ENCODE measurements at regions not wholly inside any gene's neighbourhood (a gene's known extent, or its start where the extent isn't known, plus 50 kb on each side); places are given as distances from the start of the nearest gene placed in this dataset.
"Not testable (repeated sequence)": the region's sequence is repeated elsewhere in the genome, so short reads cannot be mapped to it uniquely, and the experiment has no call there.

GRCh38 chr16:26453215-26453614 lies 613.5 kb upstream of the C16orf82 start:
- Mint-ChIP-seq H3K27ac (no peak overlapping the region), H3K4me3 (no peak overlapping the region), H3K9me3 (peaks cover 0 to 7% (median 5%) of the 10 kb centered on the region in 7 donors), H3K36me3 (no peaks in the 10 kb centered on the region), H3K4me1 (no peaks in the 10 kb centered on the region), H3K27me3 (peaks cover 5 to 22% (median 15%) of the 10 kb centered on the region in 3 donors)
- ATAC-seq (ENCODE audit: low read depth in 2 of 2): no peak
- DNase-seq: no peak

- no peak for ATAC-seq (ENCODE audit: low read depth in 2 of 2)
- Mint-ChIP-seq H3K4me3 (no peak overlapping the region), H3K27me3 (peaks cover 5 to 22% (median 15%) of the 10 kb centered on the region in 3 donors), H3K36me3 (no peaks in the 10 kb centered on the region), H3K9me3 (peaks cover 0 to 7% (median 5%) of the 10 kb centered on the region in 7 donors), H3K4me1 (no peaks in the 10 kb centered on the region), H3K27ac (no peak overlapping the region)
- DNase-seq: no peak
Observed at GRCh38 chr16:26454102-26454501, 612.6 kb upstream of the C16orf82 start.

GRCh38 chr16:26456074-26456473 lies 610.7 kb upstream of the C16orf82 start:
- DNase-seq (no peak), ATAC-seq (ENCODE audit: low read depth in 2 of 2) (no peak)
- no peaks in the 10 kb centered on the region for H3K4me1 Mint-ChIP-seq
- H3K27me3 Mint-ChIP-seq: peaks cover 12 to 24% (median 22%) of the 10 kb centered on the region in 3 donors
- H3K4me3 Mint-ChIP-seq: peak overlapping the region in 2 of 8 donors; percentile 8 to 80
- peaks cover 0 to 7% (median 3%) of the 10 kb centered on the region in 7 donors for H3K9me3 Mint-ChIP-seq
- H3K36me3 Mint-ChIP-seq: no peaks in the 10 kb centered on the region
- no peak overlapping the region for H3K27ac Mint-ChIP-seq

- DNase-seq (no peak), ATAC-seq (ENCODE audit: low read depth in 2 of 2) (no peak)
- Mint-ChIP-seq H3K9me3 (peaks cover 0 to 7% (median 3%) of the 10 kb centered on the region in 7 donors), H3K4me1 (no peaks in the 10 kb centered on the region), H3K36me3 (no peaks in the 10 kb centered on the region), H3K27ac (no peak overlapping the region), H3K4me3 (no peak overlapping the region), H3K27me3 (peaks cover 12 to 24% (median 23%) of the 10 kb centered on the region in 3 donors)
Observed at GRCh38 chr16:26457095-26457494, 609.6 kb upstream of the C16orf82 start.

- Mint-ChIP-seq H3K4me3 (no peak overlapping the region), H3K27me3 (peaks cover 16 to 29% (median 24%) of the 10 kb centered on the region in 3 donors), H3K27ac (no peak overlapping the region), H3K36me3 (no peaks in the 10 kb centered on the region), H3K9me3 (peaks cover 0 to 7% (median 3%) of the 10 kb centered on the region in 7 donors), H3K4me1 (no peaks in the 10 kb centered on the region)
- ATAC-seq (ENCODE audit: low read depth in 2 of 2): no peak
- DNase-seq: no peak
Observed at GRCh38 chr16:26457882-26458281, 608.8 kb upstream of the C16orf82 start.

- H3K36me3 Mint-ChIP-seq: no peaks in the 10 kb centered on the region
- DNase-seq: no peak
- H3K27me3 Mint-ChIP-seq: peaks cover 17 to 23% (median 20%) of the 10 kb centered on the region in 3 donors
- no peak overlapping the region for H3K27ac Mint-ChIP-seq
- ATAC-seq (ENCODE audit: low read depth in 2 of 2): no peak
- no peak overlapping the region for H3K4me3 Mint-ChIP-seq
- H3K9me3 Mint-ChIP-seq: peaks cover 0 to 13% (median 6%) of the 10 kb centered on the region in 7 donors
- no peaks in the 10 kb centered on the region for H3K4me1 Mint-ChIP-seq
Observed at GRCh38 chr16:26464576-26465266, 602.0 kb upstream of the C16orf82 start.

GRCh38 chr16:26474405-26474804 lies 592.3 kb upstream of the C16orf82 start:
- H3K4me1 Mint-ChIP-seq; ATAC-seq (ENCODE audit: low read depth in 2 of 2); H3K27ac Mint-ChIP-seq; DNase-seq; H3K4me3 Mint-ChIP-seq: not testable (repeated sequence)
- H3K36me3 Mint-ChIP-seq: peaks cover 0 to 12% of the 10 kb centered on the region in 2 donors
- peaks cover 14 to 49% (median 27%) of the 10 kb centered on the region in 7 donors for H3K9me3 Mint-ChIP-seq
- peaks cover 0 to 11% (median 0%) of the 10 kb centered on the region in 3 donors for H3K27me3 Mint-ChIP-seq

- Mint-ChIP-seq H3K4me3 (no peak overlapping the region), H3K36me3 (peaks cover 0 to 12% of the 10 kb centered on the region in 2 donors), H3K27me3 (peaks cover 0 to 11% (median 0%) of the 10 kb centered on the region in 3 donors), H3K27ac (no peak overlapping the region), H3K9me3 (peaks cover 11 to 50% (median 28%) of the 10 kb centered on the region in 7 donors), H3K4me1 (no peaks in the 10 kb centered on the region)
- DNase-seq (no peak), ATAC-seq (ENCODE audit: low read depth in 2 of 2) (no peak)
Observed at GRCh38 chr16:26475596-26475995, 591.1 kb upstream of the C16orf82 start.

GRCh38 chr16:26491101-26491670 lies 575.5 kb upstream of the C16orf82 start:
- Mint-ChIP-seq H3K27me3 (peaks cover 14 to 26% (median 21%) of the 10 kb centered on the region in 3 donors), H3K36me3 (no peaks in the 10 kb centered on the region), H3K4me3 (no peak overlapping the region), H3K9me3 (peaks cover 0 to 6% (median 0%) of the 10 kb centered on the region in 7 donors), H3K27ac (peak overlapping the region in 1 of 6 donors; percentile 12), H3K4me1 (no peaks in the 10 kb centered on the region)
- no peak for ATAC-seq (ENCODE audit: low read depth in 2 of 2)
- no peak for DNase-seq

GRCh38 chr16:26491962-26492361 lies 574.8 kb upstream of the C16orf82 start:
- peaks cover 0 to 6% (median 0%) of the 10 kb centered on the region in 7 donors for H3K9me3 Mint-ChIP-seq
- no peaks in the 10 kb centered on the region for H3K36me3 Mint-ChIP-seq
- ATAC-seq (ENCODE audit: low read depth in 2 of 2): no peak

GRCh38 chr16:26493751-26494150 lies 573.0 kb upstream of the C16orf82 start:
- Mint-ChIP-seq H3K9me3 (peaks cover 0 to 6% (median 0%) of the 10 kb centered on the region in 7 donors), H3K27me3 (peaks cover 14 to 28% (median 21%) of the 10 kb centered on the region in 3 donors), H3K4me1 (no peaks in the 10 kb centered on the region), H3K27ac (no peak overlapping the region), H3K36me3 (no peaks in the 10 kb centered on the region), H3K4me3 (no peak overlapping the region)
- ATAC-seq (ENCODE audit: low read depth in 2 of 2) (no peak), DNase-seq (no peak)

More at GRCh38 chr16:26491962-26492361, 574.8 kb upstream of the C16orf82 start:
- no peaks in the 10 kb centered on the region for H3K4me1 Mint-ChIP-seq
- peaks cover 14 to 28% (median 21%) of the 10 kb centered on the region in 3 donors for H3K27me3 Mint-ChIP-seq
- no peak for DNase-seq
- no peak overlapping the region for H3K27ac Mint-ChIP-seq
- no peak overlapping the region for H3K4me3 Mint-ChIP-seq

GRCh38 chr16:26497896-26498295 lies 568.8 kb upstream of the C16orf82 start:
- DNase-seq (no peak), ATAC-seq (ENCODE audit: low read depth in 2 of 2) (no peak)
- Mint-ChIP-seq H3K27ac (no peak overlapping the region), H3K9me3 (no peaks in the 10 kb centered on the region), H3K36me3 (no peaks in the 10 kb centered on the region), H3K4me1 (no peaks in the 10 kb centered on the region), H3K27me3 (peaks cover 9 to 22% (median 14%) of the 10 kb centered on the region in 3 donors), H3K4me3 (no peak overlapping the region)

GRCh38 chr16:26500326-26500725 lies 566.4 kb upstream of the C16orf82 start:
- ATAC-seq (ENCODE audit: low read depth in 2 of 2) (no peak), DNase-seq (no peak)
- Mint-ChIP-seq H3K36me3 (no peaks in the 10 kb centered on the region), H3K4me1 (no peaks in the 10 kb centered on the region), H3K4me3 (no peak overlapping the region), H3K27ac (no peak overlapping the region), H3K9me3 (no peaks in the 10 kb centered on the region), H3K27me3 (peaks cover 0 to 17% (median 6%) of the 10 kb centered on the region in 3 donors)

GRCh38 chr16:26505496-26505895 lies 561.2 kb upstream of the C16orf82 start:
- H3K4me3 Mint-ChIP-seq: no peak overlapping the region
- H3K4me1 Mint-ChIP-seq: no peaks in the 10 kb centered on the region
- DNase-seq (no peak), ATAC-seq (ENCODE audit: low read depth in 2 of 2) (no peak)
- H3K36me3 Mint-ChIP-seq: no peaks in the 10 kb centered on the region
- H3K27ac Mint-ChIP-seq: no peak overlapping the region
- peaks cover 0 to 1% (median 0%) of the 10 kb centered on the region in 7 donors for H3K9me3 Mint-ChIP-seq
- peaks cover 10 to 15% (median 12%) of the 10 kb centered on the region in 3 donors for H3K27me3 Mint-ChIP-seq
